Posterior vena cava (tissue), 2 donors: ENCODE measurements at regions not wholly inside any gene's neighbourhood (a gene's known extent, or its start where the extent isn't known, plus 50 kb on each side); places are given as distances from the start of the nearest gene placed in this dataset.
"Not testable (repeated sequence)": the region's sequence is repeated elsewhere in the genome, so short reads cannot be mapped to it uniquely, and the experiment has no call there.

Experiments
- DNase-seq: peaks from one replicate; pipeline ENCODE4 v3.0.0-alpha.2; 2020; ENCODE audit warnings: low spot score
- intact Hi-C, 2 donors: fragments of 100-400 bp; cut with DNase I; formaldehyde crosslinking; loops; one replicate each; pipeline versions ENCODE4 v1.14.1 to v1.14.2; 2022 to 2023
- donor health status: DM: yes; HTN: yes; CAD: no.
- donor health status: DM: yes; HTN: yes; CAD: no.

DNA sequence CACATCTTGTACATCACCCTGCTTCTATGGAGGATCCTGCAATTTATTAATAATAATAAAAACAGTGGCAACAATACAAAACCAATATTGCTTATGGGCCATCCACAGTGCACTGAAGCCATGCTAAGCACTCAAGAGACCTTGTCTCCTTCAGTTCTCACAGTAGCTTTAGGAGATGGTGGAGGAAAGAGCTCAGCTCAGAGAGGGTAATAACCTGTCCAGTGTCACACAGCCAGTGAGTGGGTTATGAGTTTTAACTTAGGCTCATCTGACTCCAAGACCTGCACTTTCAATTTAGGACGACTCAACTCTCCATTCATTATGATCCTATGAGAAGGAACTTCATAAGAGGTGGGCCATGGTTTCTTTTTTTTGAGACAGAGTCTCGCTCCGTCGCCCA is 347.6 kb upstream of the RUNX1 start:
- intact Hi-C loops: no loop called here
- DNase-seq: no peak

- intact Hi-C loops: no loop called here
- no peak for DNase-seq
Observed at GRCh38 chr21:35395728-35396127, 346.6 kb upstream of the RUNX1 start.

- no peak for DNase-seq
- intact Hi-C loops: no loop called here
Observed at GRCh38 chr21:35394634-35395369, 345.7 kb upstream of the RUNX1 start.

DNA sequence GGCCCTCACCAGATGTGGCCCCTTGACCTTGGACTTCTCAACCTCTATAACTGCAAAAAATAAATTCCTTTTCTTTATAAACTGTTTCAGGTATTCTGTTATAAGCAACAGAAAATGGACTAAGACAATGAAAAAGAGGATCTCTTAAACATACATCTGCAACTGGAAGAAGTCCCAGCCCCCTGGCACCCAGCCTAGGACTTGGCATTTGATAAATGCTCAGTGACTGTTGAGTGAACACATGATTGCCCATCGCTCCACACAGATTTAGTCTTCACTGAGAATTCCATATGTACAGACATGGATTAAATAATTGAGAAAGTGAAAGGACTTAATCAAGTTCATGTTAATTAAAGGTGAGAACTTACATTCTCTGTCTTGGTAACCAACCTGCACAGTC is 344.9 kb upstream of the RUNX1 start:
- intact Hi-C loops: no loop called here
- DNase-seq: no peak

- intact Hi-C loops: no loop called here
- DNase-seq: no peak
Observed at GRCh38 chr21:35390013-35390776, 341.1 kb upstream of the RUNX1 start.

DNA sequence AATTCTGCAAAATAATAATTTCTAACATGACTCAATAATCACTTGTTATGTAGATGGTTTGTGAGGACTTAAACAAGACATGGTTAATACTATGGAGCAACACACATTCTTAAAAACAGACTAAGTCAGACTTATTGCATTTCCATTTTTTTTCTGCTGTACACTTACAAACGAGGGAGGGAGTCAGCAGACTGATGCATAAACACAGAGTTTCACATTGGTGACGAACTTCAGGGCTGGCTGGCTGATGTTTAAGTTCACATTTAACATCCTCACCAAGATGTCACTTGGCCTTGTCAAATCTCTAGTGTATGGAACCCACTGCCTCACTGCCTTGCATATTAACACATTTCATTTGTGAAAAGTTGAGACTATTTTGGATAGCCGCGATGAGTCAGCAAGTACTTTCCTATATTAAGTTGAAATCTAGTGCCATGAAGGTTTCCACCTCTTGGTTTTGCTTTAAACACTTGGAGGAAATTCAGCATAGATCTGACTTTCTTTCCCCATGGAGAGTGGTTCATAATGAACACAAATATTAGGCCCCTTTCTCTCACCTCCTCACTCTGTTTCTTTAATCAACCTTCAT is 337.5 kb upstream of the RUNX1 start:
- intact Hi-C loops: no loop called here
- DNase-seq: no peak

DNA sequence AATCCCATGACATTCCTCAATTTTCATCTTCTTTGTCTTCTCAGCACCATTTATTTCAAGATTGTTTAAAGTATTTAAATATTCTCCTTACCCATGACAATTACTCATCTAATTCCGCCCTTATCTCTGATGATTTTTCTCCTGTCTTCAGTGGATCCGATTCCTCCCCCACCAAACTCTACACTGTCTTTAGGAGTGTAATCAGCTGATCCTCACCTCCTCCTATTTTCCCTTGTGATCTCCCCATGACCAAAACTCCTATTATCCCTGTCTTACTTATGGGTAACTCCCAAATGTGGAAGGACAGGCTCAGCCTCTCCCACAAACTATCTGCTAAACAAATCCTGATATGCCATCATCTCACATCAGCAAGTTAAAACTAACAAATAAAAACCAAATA is 335.3 kb upstream of the RUNX1 start:
- intact Hi-C loops: no loop called here
- no peak for DNase-seq

GRCh38 chr21:35382696-35383095 is 333.6 kb upstream of the RUNX1 start:
- intact Hi-C loops: no loop called here
- no peak for DNase-seq

DNA sequence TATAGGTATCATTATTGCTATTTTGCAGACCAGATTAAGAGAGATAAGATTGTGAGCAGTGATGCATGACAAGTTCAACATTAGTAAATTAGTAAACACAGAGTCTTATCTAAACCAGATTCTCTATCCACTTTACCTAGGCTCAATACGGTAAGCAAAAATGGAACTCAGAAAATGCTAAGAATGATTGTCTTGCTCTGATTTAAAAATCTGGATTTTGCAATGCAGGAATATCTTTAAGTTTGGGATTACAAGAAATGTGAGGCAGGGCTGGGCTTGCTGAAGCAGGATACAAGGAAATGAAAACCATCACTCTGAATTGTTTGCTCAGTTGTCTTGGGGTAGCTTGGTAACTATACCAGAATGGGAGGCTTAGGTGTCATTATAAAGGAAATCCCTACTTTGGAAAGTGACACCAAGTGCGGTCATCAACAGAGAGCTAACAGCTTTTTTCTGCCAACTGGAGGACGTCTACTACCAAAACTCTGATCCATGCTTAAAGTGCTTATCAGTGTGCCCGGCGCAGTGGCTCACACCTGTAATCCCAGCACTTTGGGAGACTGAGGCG is 332.7 kb upstream of the RUNX1 start:
- no peak for DNase-seq
- intact Hi-C loops: no loop called here

GRCh38 chr21:35380304-35380703 is 331.2 kb upstream of the RUNX1 start:
- DNase-seq, intact Hi-C loops: not testable (repeated sequence)

- DNase-seq: no peak
- intact Hi-C loops: no loop called here
Observed at GRCh38 chr21:35378881-35379280, 329.8 kb upstream of the RUNX1 start.

GRCh38 chr21:35377505-35378090 is 328.5 kb upstream of the RUNX1 start:
- DNase-seq: no peak
- intact Hi-C loops: no loop called here

DNA sequence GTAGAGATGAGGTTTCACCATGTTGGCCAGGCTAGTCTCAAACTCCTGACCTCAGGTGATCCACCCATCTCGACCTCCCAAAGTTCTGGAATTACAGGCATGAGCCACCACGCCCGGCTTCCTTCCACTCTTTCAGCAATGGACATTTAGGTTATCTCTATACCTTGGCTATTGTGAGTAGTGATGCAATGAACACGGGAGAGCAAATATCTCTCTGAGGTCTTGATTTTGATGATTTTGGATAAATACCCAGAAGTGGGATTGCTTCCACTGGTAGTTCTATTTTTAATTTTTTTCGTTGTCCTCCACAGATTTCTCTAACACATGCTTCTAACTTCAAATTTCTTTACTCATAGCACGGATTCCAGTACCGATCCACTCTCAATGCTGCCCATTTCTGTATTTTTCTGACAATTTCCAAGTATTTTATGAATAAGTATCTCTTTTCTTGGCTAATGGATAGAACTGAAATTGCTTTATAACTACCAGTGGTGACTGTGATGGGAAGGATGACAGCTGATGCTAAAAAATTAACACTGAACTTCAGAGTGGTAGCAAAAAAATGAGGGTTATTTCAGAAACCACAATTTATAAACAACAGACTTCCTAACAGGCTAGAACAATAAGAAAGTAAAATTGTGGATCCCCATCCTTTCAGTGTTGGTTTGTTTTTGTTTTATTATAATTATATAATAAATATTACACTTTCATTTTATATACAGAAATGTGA is 327.5 kb upstream of the RUNX1 start:
- intact Hi-C loops: no loop called here
- no peak for DNase-seq

DNA sequence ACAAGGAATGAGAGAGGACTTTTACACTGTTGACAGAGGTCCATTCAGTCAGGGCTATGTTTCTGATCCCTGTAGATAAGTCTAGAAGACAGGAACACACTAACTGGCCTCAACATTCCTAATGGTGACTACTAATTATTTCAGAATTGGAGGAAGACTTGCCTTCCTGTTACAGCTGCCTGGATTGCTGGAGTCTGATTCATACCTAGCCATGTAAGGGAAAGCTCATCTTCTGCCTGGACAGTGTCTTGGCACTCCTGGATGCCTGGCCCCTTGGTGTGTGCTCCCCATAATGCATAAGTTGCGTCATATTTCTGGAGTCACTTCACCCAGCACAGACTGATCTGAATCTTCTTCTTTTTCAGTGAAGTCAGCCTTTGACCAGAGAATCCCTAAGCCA is 326.0 kb upstream of the RUNX1 start:
- intact Hi-C loops: no loop called here
- no peak for DNase-seq

DNA sequence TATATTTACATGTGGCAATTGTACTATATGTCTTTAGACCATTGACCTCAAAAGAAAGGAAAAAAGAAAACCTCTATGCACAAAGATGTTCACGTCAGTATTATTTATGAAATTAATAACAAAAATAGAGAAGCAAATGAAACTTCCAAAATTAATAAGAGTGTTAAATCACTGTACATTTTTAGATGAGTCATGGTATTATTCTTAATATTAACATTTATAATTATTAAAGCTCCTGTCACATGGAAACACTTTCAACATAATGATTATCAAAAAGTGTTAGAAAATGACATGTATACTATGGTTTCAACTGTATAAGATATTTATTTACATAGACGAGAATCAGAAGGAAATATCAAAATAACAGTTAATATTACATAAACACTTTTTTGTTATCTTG is 324.9 kb upstream of the RUNX1 start:
- intact Hi-C loops: no loop called here

GRCh38 chr21:35372201-35372600 is 323.1 kb upstream of the RUNX1 start:
- DNase-seq: no peak
- intact Hi-C loops: no loop called here

More for the DNA sequence above, 324.9 kb upstream of the RUNX1 start:
- no peak for DNase-seq

DNA sequence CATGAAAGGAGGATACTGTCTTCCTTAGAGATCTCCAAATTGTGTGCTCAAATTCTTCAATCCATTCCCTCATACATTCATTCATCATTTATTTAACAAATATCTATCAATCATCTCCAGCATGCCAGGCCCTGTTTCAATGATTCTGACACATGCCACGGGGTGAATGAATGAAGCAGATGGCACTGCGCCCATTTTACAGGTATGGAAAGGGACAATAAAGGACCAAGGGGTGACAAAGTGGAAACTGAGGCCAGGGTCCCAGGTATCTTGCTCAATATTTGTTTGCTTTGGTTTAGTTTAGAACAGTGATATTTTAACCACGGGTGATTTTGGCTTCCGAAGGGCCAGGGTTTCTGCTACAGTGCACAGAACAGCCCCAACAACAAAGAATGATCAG is 321.6 kb upstream of the RUNX1 start:
- intact Hi-C loops: no loop called here
- no peak for DNase-seq

DNA sequence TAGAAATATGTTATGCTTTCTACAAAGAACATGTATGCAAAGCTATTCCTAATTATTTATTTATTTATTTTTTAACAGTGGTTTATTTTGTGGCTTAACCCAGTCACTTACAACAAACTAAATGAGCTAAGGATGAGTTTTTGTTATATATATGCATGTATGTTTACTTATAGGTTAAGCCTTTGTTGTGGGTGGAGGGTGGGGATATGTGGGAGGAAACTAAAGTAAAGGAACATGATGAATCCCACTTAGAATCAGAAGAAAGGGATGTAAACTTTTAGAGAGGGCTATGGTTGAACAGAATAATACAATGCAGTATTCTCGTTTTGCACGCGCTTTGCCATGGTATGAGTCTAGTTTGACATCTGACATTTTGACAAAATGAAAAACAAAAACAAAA is 321.0 kb upstream of the RUNX1 start:
- no peak for DNase-seq
- intact Hi-C loops: no loop called here

DNA sequence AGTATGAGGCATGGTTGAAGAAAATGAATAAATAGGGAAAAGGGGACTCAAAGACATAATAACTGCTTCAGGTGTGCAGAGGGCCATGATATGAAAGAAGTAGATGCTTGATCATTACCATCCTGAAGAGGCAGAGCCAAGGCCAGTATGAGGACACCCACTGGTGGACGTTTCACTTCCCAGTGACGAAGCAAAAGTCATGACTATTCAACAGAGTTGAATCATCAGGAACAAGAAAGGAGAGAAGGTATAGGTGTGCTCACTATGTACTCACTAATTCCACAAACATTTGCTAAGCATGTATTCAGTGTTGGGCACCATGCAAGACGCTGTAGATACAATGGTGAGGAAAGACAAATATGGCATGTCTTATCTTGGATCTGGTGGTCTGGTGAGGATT is 319.2 kb upstream of the RUNX1 start:
- no peak for DNase-seq
- intact Hi-C loops: no loop called here
